ENCODE measurements at regions not wholly inside any gene's neighbourhood (a gene's known extent, or its start where the extent isn't known, plus 50 kb on each side); places are given as distances from the start of the nearest gene placed in this dataset.

GRCh38 chr13:57988276-57988675 lies 356.7 kb downstream of the PCDH17 start:
- no CpG with 5 or more reads among the region's 2 CpGs for WGBS (ENCODE audit: insufficient coverage)
- Histone ChIP-seq H2AFZ (ENCODE audit: insufficient read depth, low read depth, low read length, poor library complexity, severe bottlenecking) (no peak overlapping the region), H3K9me3 (ENCODE audit: control extremely low read depth in 1 of 3, control insufficient read depth in 2 of 3, insufficient read depth in 1 of 3, low read length in 2 of 3) (peaks cover 0 to 4% (median 1%) of the 10 kb centered on the region in 3 donors), H4K20me1 (ENCODE audit: control insufficient read depth, insufficient read depth, low read length, poor library complexity, severe bottlenecking) (no peaks in the 10 kb centered on the region), H3K36me3 (replicated peaks in 1 of 2; ENCODE audit: control extremely low read depth in 1 of 2, control insufficient read depth in 1 of 2, extremely low read depth in 1 of 2, insufficient read depth in 2 of 2, low read length in 1 of 2) (no peaks in the 10 kb centered on the region), H3K4me1 (ENCODE audit: control insufficient read depth in 2 of 2, insufficient read depth in 2 of 2, low read length in 2 of 2) (no peaks in the 10 kb centered on the region), H3K27me3 (replicated peaks in 1 of 4; ENCODE audit: control extremely low read depth in 1 of 4, control insufficient read depth in 3 of 4, insufficient read depth in 4 of 4, low read length in 3 of 4) (no peaks in the 10 kb centered on the region), H3K4me2 (replicated peaks; ENCODE audit: low read depth, low read length, poor library complexity, severe bottlenecking) (no peak overlapping the region), H3K79me2 (ENCODE audit: control insufficient read depth, insufficient read depth, low read length) (no peaks in the 10 kb centered on the region), H3K4me3 (ENCODE audit: control extremely low read depth in 1 of 5, extremely low read depth in 1 of 5, insufficient read depth in 1 of 5, low read depth in 2 of 5, low read length in 4 of 5) (no peak overlapping the region), H3K27ac (ENCODE audit: low read length in 2 of 2) (no peak overlapping the region), H3K9ac (ENCODE audit: low read length) (no peak overlapping the region)
- no peak for TF ChIP-seq EZH2 (IDR thresholded peaks at IDR 0.05; ENCODE audit: borderline replicate concordance, insufficient read depth, low read depth, low read length, poor library complexity, severe bottlenecking)
- TF ChIP-seq, protein P1, sequence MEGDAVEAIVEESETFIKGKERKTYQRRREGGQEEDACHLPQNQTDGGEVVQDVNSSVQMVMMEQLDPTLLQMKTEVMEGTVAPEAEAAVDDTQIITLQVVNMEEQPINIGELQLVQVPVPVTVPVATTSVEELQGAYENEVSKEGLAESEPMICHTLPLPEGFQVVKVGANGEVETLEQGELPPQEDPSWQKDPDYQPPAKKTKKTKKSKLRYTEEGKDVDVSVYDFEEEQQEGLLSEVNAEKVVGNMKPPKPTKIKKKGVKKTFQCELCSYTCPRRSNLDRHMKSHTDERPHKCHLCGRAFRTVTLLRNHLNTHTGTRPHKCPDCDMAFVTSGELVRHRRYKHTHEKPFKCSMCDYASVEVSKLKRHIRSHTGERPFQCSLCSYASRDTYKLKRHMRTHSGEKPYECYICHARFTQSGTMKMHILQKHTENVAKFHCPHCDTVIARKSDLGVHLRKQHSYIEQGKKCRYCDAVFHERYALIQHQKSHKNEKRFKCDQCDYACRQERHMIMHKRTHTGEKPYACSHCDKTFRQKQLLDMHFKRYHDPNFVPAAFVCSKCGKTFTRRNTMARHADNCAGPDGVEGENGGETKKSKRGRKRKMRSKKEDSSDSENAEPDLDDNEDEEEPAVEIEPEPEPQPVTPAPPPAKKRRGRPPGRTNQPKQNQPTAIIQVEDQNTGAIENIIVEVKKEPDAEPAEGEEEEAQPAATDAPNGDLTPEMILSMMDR (IDR thresholded peaks at IDR 0.05): no peak
- Mint-ChIP-seq H3K4me1 (no peaks in the 10 kb centered on the region), H3K27me3 (no peaks in the 10 kb centered on the region), H3K9me3 (ENCODE audit: insufficient read depth) (peaks cover 11% of the 10 kb centered on the region), H3K4me3 (no peak overlapping the region), H3K27ac (no peak overlapping the region)
- no peak for DNase-seq
- POLR2A ChIA-PET: no interaction called here
- no peak for ATAC-seq (ENCODE audit: low read depth)
- intact Hi-C loops (cut with micrococcal nuclease): no loop called here
- CTCF ChIA-PET: no interaction called here

DNA sequence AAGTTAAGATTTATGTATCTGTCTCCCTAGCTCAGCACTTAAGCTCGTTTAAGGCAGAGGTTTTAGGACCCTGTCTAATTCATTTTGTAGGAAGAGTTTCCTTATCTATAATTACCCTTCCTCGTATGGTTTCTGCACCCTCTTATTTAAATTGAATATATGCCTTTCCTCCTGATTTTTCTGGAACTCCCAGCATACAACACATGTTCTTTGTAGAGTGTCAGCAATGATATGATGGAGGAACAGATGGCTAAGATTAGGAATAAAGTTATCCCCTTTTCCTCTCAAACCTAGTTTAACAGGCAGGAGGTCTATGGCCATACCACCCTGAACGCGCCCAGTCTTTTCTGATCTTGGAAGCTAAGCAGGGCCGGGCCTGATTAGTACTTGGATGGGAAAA lies 359.5 kb downstream of the PCDH17 start:
- 83% methylated on average over 1 of the region's 5 CpGs for WGBS (ENCODE audit: insufficient coverage)
- DNase-seq: no peak
- Histone ChIP-seq H3K4me2 (replicated peaks; ENCODE audit: low read depth, low read length, poor library complexity, severe bottlenecking) (no peak overlapping the region), H3K4me1 (ENCODE audit: control insufficient read depth in 2 of 2, insufficient read depth in 2 of 2, low read length in 2 of 2) (no peaks in the 10 kb centered on the region), H3K79me2 (ENCODE audit: control insufficient read depth, insufficient read depth, low read length) (no peaks in the 10 kb centered on the region), H4K20me1 (ENCODE audit: control insufficient read depth, insufficient read depth, low read length, poor library complexity, severe bottlenecking) (no peaks in the 10 kb centered on the region), H3K9me3 (ENCODE audit: control extremely low read depth in 1 of 3, control insufficient read depth in 2 of 3, insufficient read depth in 1 of 3, low read length in 2 of 3) (peaks cover 0 to 1% (median 1%) of the 10 kb centered on the region in 3 donors), H3K27me3 (replicated peaks in 1 of 4; ENCODE audit: control extremely low read depth in 1 of 4, control insufficient read depth in 3 of 4, insufficient read depth in 4 of 4, low read length in 3 of 4) (no peaks in the 10 kb centered on the region), H3K4me3 (ENCODE audit: control extremely low read depth in 1 of 5, extremely low read depth in 1 of 5, insufficient read depth in 1 of 5, low read depth in 2 of 5, low read length in 4 of 5) (no peak overlapping the region), H3K9ac (ENCODE audit: low read length) (no peak overlapping the region), H2AFZ (ENCODE audit: insufficient read depth, low read depth, low read length, poor library complexity, severe bottlenecking) (no peak overlapping the region), H3K36me3 (replicated peaks in 1 of 2; ENCODE audit: control extremely low read depth in 1 of 2, control insufficient read depth in 1 of 2, extremely low read depth in 1 of 2, insufficient read depth in 2 of 2, low read length in 1 of 2) (no peaks in the 10 kb centered on the region), H3K27ac (ENCODE audit: low read length in 2 of 2) (no peak overlapping the region)
- no peak overlapping the region for H3K27ac Mint-ChIP-seq
- no peaks in the 10 kb centered on the region for H3K4me1 Mint-ChIP-seq
- H3K9me3 Mint-ChIP-seq (ENCODE audit: insufficient read depth): peaks cover 8% of the 10 kb centered on the region
- H3K27me3 Mint-ChIP-seq: no peaks in the 10 kb centered on the region
- intact Hi-C loops (cut with micrococcal nuclease): no loop called here
- H3K4me3 Mint-ChIP-seq: no peak overlapping the region
- ATAC-seq (ENCODE audit: low read depth): no peak
- no peak for TF ChIP-seq EZH2 (IDR thresholded peaks at IDR 0.05; ENCODE audit: borderline replicate concordance, insufficient read depth, low read depth, low read length, poor library complexity, severe bottlenecking)
- TF ChIP-seq, protein P1 (IDR thresholded peaks at IDR 0.05): no peak
- ChIA-PET POLR2A (no interaction called here), CTCF (no interaction called here)
